Activated CD8-positive, alpha-beta memory T cell treated with anti-CD3 and anti-CD28 coated beads, Interleukin-2, amount 50 U/mL, for 4 hours (primary cell): ENCODE measurements at regions not wholly inside any gene's neighbourhood (a gene's known extent, or its start where the extent isn't known, plus 50 kb on each side); places are given as distances from the start of the nearest gene placed in this dataset.
"Not testable (repeated sequence)": the region's sequence is repeated elsewhere in the genome, so short reads cannot be mapped to it uniquely, and the experiment has no call there.

Experiments
- DNase-seq: peaks from one replicate; pipeline ENCODE4 v3.0.0-alpha.2; 2020

GRCh38 chr1:99062192-99062591 lies 57.5 kb upstream of the PLPPR5 start:
- no peak for DNase-seq

DNA sequence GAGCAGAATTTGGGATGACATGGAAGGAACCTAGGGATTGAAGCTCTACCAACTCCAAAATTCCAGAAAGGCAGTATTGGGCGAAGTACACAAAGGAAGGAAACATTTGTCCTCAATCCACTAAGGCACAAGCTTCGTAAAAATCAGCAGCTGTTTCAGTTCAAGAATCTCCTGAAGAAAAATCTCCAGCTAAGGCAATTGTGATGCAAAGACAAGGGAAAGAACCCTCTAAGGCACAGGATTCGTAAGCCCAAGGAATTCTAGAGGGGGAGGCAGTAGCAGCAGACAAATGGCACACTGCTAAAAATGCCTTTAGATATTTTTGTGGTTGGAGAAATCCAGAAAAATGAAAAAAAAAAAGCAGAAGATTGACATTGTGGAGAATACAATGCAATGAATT lies 64.5 kb upstream of the PLPPR5 start:
- no peak for DNase-seq

- DNase-seq: not testable (repeated sequence)
Observed at GRCh38 chr1:99078529-99078928, 73.9 kb upstream of the PLPPR5 start.

- no peak for DNase-seq
Observed at GRCh38 chr1:99082366-99082765, 77.7 kb upstream of the PLPPR5 start.

DNA sequence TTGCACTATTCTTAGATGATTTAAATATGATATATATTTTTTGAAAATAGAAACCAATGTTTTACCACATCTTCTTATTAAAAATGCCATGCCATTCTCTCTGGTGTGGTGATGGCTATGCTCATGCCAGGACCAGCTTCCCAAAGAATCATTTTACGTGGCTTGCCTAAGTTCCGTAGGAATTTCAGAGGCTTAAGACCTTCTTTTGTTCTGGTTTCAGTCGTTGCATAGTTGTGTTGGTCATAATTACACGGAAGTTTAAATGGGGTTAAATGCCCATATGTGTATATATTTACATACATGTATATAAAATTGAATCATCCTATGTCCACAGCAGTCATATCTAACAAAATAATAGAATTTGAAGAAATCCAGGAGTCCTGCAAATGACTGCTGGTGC lies 78.7 kb upstream of the PLPPR5 start:
- DNase-seq: no peak

DNA sequence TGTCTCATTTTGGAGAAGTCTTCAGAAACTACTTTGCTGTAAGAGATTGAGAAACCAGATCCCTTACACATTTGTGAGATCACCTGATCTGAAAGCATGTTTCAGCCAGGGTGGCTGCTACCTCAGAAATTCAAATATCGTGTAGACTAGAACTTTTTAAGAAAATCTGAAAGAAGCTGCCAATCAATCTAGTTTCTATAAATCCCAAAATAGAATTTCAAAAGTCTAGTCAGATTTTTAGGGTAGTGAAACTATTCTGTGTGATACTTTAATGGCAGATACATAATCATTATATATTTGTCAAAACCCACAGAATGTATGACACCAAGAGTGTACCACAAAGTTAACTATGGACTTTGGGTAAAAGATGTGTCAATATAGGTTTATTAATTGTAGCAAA lies 79.9 kb upstream of the PLPPR5 start:
- DNase-seq: no peak

- no peak for DNase-seq
Observed at GRCh38 chr1:99086057-99086456, 81.4 kb upstream of the PLPPR5 start.

GRCh38 chr1:99098589-99098988 lies 93.9 kb upstream of the PLPPR5 start:
- DNase-seq: no peak

DNA sequence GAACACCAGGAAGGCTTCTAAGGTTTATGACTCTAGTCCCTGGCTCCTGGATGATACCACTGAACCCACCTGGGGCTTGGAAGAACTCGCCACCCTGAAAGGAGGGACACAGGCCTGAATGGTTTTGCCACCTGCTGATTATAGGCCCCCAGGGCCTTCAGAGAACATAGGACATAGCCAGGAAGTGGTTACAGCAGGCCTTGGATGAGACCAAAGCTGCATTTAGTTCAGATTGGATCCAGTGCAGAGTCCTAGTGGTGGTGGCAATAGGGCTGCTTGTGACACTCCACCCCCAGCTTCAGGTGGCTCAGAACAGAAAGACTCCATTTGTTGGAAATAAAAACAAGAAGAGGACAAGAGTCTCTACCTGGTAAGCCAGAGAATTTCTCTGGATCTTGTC lies 101.6 kb upstream of the PLPPR5 start:
- no peak for DNase-seq

- no peak for DNase-seq
Observed at GRCh38 chr1:99107680-99108079, 103.0 kb upstream of the PLPPR5 start.

GRCh38 chr1:99110140-99111041 lies 105.7 kb upstream of the PLPPR5 start:
- no peak for DNase-seq

DNA sequence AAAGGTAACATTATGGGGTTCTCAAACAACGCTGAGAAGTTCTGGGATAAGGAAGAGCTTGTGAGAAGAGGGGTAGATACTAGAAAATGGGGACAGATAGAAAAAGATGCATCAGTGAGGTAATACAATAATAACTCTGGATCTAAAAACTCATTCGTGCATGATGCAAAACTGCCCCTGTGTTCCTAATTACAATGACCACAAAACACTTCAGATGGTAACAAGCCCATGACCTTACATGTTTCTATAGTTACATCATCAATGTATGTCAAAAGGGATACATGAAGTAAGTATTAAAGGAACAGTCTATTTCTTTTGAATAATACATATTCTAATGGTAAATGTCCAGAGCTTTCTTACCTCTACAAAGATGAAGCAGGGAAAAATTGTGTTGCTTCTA lies 110.6 kb upstream of the PLPPR5 start:
- no peak for DNase-seq

DNA sequence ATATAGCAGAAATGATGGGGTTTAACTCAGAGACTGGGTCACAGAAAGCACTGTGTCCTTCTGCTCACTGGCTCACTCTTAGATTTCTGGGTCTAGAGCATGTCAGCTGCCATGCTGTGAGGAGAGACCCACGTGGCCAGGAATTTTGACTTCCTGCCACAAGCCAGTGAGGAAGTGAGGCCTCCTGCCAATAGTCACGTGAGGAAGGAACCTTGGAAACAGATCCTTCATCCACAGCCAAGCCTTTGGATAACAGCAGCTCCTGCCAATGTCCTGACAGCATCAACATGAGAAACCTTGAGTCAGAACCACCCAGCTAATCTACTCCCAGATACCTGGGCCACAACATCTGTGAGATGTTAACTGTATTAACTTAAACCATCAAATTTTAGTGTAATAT lies 114.5 kb upstream of the PLPPR5 start:
- DNase-seq: no peak

DNA sequence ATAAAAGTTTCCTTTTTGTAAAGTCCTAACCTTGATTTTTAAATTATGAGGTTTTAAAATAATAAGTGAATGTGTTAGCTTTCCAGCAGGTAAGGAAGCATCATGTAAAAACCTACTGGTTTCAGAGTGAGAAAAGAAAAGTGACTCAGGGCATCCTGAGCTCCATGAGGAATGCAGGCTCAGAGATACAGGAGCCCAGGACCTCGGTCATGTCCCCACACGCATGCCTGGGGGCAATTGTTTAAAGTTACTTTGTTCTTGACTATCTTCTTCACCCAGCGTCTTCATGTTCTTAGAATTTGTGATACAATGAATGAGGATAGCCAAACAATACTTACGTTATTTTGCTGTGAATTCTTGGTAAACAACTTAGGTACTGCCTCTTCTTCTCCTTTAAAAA lies 117.4 kb upstream of the PLPPR5 start:
- no peak for DNase-seq

- DNase-seq: no peak
Observed at GRCh38 chr1:99123936-99124335, 119.3 kb upstream of the PLPPR5 start.

GRCh38 chr1:99131546-99131945 lies 126.9 kb upstream of the PLPPR5 start:
- no peak for DNase-seq

GRCh38 chr1:99133756-99134500 lies 129.3 kb upstream of the PLPPR5 start:
- no peak for DNase-seq

- no peak for DNase-seq
Observed at GRCh38 chr1:99137554-99138206, 126.6 kb upstream of the PLPPR4 start.

- no peak for DNase-seq
Observed at GRCh38 chr1:99139876-99140275, 124.4 kb upstream of the PLPPR4 start.

GRCh38 chr1:99146129-99146848 lies 118.0 kb upstream of the PLPPR4 start:
- no peak for DNase-seq

- no peak for DNase-seq
Observed at GRCh38 chr1:99149952-99150351, 114.3 kb upstream of the PLPPR4 start.

DNA sequence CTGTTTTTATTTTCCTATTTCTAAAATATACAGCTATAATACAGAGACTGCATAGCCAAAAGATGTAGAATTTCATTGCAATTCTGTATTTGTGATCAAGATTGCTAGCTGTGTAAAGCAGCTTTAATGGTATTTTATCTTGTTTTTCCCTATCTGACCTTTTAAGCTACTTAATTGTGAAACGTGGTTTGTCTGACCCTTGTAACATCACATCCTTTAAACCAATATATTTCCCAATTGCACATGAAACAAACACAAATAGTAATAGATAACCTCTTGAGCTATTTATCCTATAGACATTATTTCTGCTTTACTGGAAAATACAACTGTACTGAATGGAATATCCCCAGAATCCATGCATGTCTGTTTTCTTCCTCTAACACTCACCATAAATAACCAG lies 112.2 kb upstream of the PLPPR4 start:
- DNase-seq: no peak

GRCh38 chr1:99163671-99164070 lies 100.6 kb upstream of the PLPPR4 start:
- DNase-seq: no peak
